GM12892 (cell line): ENCODE measurements at regions not wholly inside any gene's neighbourhood (a gene's known extent, or its start where the extent isn't known, plus 50 kb on each side); places are given as distances from the start of the nearest gene placed in this dataset.

ENCODE experiments used
- POLR2A ChIP-seq: IDR thresholded peaks from 2 replicates; pipeline ENCODE4 v1.6.1; 2011; ENCODE audit warnings: low read depth, low read length, control low read depth
- POLR2AphosphoS5 ChIP-seq: IDR thresholded peaks from 2 replicates; pipeline ENCODE4 v1.6.1; 2011; ENCODE audit warnings: low read depth, low read length, control low read depth
- TAF1 ChIP-seq: IDR thresholded peaks from 2 replicates; pipeline ENCODE4 v1.6.1; 2011; ENCODE audit warnings: low read depth, mild to moderate bottlenecking, control low read depth, low read length, borderline replicate concordance

DNA sequence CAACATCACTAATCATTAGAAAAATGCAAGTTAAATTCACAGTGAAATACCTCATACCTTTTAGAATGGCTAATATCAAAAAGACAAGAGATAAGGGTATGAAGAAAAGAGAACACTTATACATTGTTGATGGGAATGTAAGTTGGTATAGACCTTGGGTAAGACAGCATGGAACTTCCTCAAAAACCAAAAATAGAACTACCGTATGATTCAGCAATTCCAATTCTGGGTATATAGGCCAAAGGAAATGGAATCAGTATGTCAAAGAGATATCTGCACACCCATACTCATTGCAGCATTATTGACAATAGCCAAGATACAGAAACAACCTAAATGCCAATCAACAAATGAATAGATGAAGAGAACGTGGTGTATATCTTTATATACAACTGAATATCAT is 166.8 kb upstream of the LRRN1 start:
- no peak for TF ChIP-seq POLR2A
- TF ChIP-seq POLR2AphosphoS5: no peak
- TF ChIP-seq TAF1: no peak
